SJSA1 (cell line): ENCODE measurements at regions not wholly inside any gene's neighbourhood (a gene's known extent, or its start where the extent isn't known, plus 50 kb on each side); places are given as distances from the start of the nearest gene placed in this dataset.

Experiments
- DNase-seq, 2 experiments: peaks; one replicate each; pipeline ENCODE4 v3.0.0-alpha.2; 2015 to 2020; ENCODE audit warnings: low spot score in 2 of 2, low read depth in 1 of 2
- H3K27ac ChIP-seq: fragments of 250-450 bp; sonication (Bioruptor Pico); 2 replicates; pipeline ENCODE4 v1.5.1; 2020; ENCODE audit warnings: mild to moderate bottlenecking, moderate library complexity
- H3K27me3 ChIP-seq: fragments of 250-450 bp; sonication (Bioruptor Pico); replicated peaks from 2 replicates; pipeline ENCODE4 v1.5.1; 2020; ENCODE audit warnings: mild to moderate bottlenecking, moderate library complexity
- H3K36me3 ChIP-seq: fragments of 250-450 bp; sonication (Bioruptor Pico); 2 replicates; pipeline ENCODE4 v1.5.1; 2020; ENCODE audit warnings: mild to moderate bottlenecking
- H3K4me1 ChIP-seq: fragments of 250-450 bp; sonication (Bioruptor Pico); replicated peaks from 2 replicates; pipeline ENCODE4 v1.6.1; 2021; ENCODE audit warnings: mild to moderate bottlenecking
- H3K4me3 ChIP-seq: fragments of 250-450 bp; sonication (Bioruptor Pico); 2 replicates; pipeline ENCODE4 v1.5.1; 2020; ENCODE audit warnings: mild to moderate bottlenecking
- H3K9me3 ChIP-seq: fragments of 250-450 bp; sonication (Bioruptor Pico); replicated peaks from 2 replicates; pipeline ENCODE4 v1.5.1; 2020; ENCODE audit warnings: mild to moderate bottlenecking

DNA sequence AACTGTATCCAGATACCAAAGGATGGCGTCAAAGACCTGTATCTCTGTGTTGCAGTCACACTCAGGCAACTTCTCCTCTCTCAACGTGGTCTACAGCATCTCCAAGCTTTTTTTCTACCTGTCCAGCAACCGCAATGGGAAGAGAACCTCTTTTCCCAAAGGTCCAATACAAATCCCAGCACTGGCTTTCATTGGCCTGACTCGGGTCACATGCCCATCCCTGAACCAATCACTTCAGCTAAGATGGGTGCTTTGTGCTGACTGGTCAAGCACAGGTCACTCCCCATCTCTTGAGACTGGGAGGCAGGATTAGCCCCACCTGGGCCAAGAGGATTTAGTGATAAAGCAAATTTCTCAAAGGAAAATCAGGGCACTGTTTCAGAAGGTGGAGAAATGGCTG, 71.2 kb upstream of the C16orf82 start:
- Histone ChIP-seq H3K4me1 (peaks cover 6% of the 10 kb centered on the region; the same call in 1 of the 2 replicates), H3K4me3 (no peak overlapping the region), H3K27me3 (no peaks in the 10 kb centered on the region), H3K27ac (no peak overlapping the region), H3K36me3 (no peaks in the 10 kb centered on the region), H3K9me3 (no peaks in the 10 kb centered on the region)
- no peak for DNase-seq

DNA sequence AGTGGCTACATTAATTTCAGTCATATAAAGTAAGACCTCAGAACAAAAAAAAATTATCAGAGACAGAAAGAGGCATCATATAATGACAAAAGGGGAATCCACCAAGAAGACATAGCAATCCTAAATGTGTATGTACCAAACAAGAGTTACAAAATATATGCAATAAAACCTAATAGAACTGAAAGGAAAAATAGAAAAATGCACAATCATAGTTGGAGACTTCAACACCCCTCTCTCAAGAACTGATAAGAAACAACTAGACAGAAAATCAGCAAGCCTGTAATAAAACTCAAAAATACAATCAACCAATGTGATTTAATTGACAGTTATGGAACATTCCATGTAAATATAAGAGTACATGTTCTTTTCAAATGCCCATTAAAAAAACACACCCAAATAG, 61.3 kb upstream of the C16orf82 start:
- H3K27me3 ChIP-seq = 0 out of 2 replicates have a peak, but pooled peaks cover 4% of the 10 kb centered on the region

More for the DNA sequence above, 61.3 kb upstream of the C16orf82 start:
- no peak overlapping the region for H3K27ac ChIP-seq
- no peaks in the 10 kb centered on the region for H3K4me1 ChIP-seq
- H3K4me3 ChIP-seq = no peak overlapping the region
- no peak for DNase-seq
- no peaks in the 10 kb centered on the region for H3K36me3 ChIP-seq
- no peaks in the 10 kb centered on the region for H3K9me3 ChIP-seq
